BE2C (cell line): ENCODE measurements at regions not wholly inside any gene's neighbourhood (a gene's known extent, or its start where the extent isn't known, plus 50 kb on each side); places are given as distances from the start of the nearest gene placed in this dataset.
"Not testable (repeated sequence)": the region's sequence is repeated elsewhere in the genome, so short reads cannot be mapped to it uniquely, and the experiment has no call there.

ENCODE experiments used
- DNase-seq: peaks from one replicate; pipeline ENCODE4 v3.0.0-alpha.2; 2020
- H3K27me3 ChIP-seq: fragments of 250-450 bp; sonication (Bioruptor Pico); 2 replicates; pipeline ENCODE4 v1.5.1; 2020; ENCODE audit warnings: mild to moderate bottlenecking
- H3K36me3 ChIP-seq: fragments of 250-450 bp; sonication (Bioruptor Pico); 2 replicates; pipeline ENCODE4 v1.5.1; 2020; ENCODE audit warnings: mild to moderate bottlenecking
- H3K4me1 ChIP-seq: fragments of 250-450 bp; sonication (Bioruptor Pico); 2 replicates; pipeline ENCODE4 v1.5.1; 2020
- H3K4me3 ChIP-seq: 2 replicates; pipeline ENCODE4 v1.5.1; 2011; ENCODE audit warnings: low read depth, low read length
- H3K9me3 ChIP-seq: fragments of 250-450 bp; sonication (Bioruptor Pico); 2 replicates; pipeline ENCODE4 v1.5.1; 2020
- TF ChIP-seq, protein P1 (sequence below): IDR thresholded peaks from 2 replicates; pipeline ENCODE4 v1.5.1; 2012; ENCODE audit warnings: mild to moderate bottlenecking, low read depth, low read length

- Histone ChIP-seq H3K9me3 (no peaks in the 10 kb centered on the region), H3K27me3 (no peaks in the 10 kb centered on the region), H3K4me3 (no peak overlapping the region), H3K4me1 (no peaks in the 10 kb centered on the region), H3K36me3 (no peaks in the 10 kb centered on the region)
- TF ChIP-seq, protein P1, sequence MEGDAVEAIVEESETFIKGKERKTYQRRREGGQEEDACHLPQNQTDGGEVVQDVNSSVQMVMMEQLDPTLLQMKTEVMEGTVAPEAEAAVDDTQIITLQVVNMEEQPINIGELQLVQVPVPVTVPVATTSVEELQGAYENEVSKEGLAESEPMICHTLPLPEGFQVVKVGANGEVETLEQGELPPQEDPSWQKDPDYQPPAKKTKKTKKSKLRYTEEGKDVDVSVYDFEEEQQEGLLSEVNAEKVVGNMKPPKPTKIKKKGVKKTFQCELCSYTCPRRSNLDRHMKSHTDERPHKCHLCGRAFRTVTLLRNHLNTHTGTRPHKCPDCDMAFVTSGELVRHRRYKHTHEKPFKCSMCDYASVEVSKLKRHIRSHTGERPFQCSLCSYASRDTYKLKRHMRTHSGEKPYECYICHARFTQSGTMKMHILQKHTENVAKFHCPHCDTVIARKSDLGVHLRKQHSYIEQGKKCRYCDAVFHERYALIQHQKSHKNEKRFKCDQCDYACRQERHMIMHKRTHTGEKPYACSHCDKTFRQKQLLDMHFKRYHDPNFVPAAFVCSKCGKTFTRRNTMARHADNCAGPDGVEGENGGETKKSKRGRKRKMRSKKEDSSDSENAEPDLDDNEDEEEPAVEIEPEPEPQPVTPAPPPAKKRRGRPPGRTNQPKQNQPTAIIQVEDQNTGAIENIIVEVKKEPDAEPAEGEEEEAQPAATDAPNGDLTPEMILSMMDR, result no peak
- no peak for DNase-seq
These were observed 109.9 kb downstream of the ZNF330 start for GRCh38 chr4:141330616-141331015.

DNA sequence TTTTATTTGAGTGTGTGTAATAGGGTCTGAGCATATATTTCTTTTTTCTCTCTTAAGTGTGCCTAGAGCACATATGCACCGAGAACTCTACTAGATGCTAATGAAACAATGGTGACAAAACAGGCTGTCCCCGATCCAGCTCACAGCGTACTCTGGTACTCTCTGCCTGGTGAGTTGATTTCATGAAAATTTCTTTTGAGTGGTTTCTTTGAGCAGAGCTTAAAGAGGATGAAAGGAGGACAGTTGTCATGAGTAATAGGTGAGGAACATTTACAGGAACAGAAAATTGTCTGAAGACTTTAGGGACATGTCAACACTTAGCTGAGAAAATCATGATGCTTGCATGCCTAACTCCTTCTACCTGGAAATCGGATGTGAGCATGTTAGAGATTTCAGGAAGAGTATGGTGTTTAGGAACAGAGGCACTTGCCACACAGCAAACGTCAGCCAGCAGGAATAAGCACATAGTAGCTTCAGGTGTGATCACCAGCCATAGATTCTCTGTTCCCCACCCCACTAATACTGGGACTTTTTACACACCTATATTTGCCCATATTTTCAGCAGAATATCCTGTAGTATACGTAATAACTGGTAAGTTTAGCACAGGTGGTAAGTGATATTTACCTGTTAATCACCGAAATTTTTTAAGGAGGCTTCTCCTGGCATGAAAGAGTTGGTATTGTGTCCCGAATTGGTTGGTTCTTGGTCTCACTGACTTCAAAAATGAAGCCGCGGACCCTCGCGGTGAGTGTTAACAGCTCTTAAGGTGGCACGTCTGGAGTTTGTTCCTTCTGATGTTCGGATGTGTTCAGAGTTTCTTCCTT is 111.1 kb downstream of the ZNF330 start:
- Histone ChIP-seq H3K27me3 (no peaks in the 10 kb centered on the region), H3K9me3 (no peaks in the 10 kb centered on the region), H3K36me3 (no peaks in the 10 kb centered on the region), H3K4me3 (no peak overlapping the region), H3K4me1 (no peaks in the 10 kb centered on the region)
- TF ChIP-seq, protein P1, result no peak
- no peak for DNase-seq

- not testable (repeated sequence) for DNase-seq, H3K27me3 ChIP-seq, H3K9me3 ChIP-seq, H3K4me3 ChIP-seq, H3K4me1 ChIP-seq, H3K36me3 ChIP-seq
These were observed 111.9 kb downstream of the ZNF330 start for GRCh38 chr4:141332359-141333181.

DNA sequence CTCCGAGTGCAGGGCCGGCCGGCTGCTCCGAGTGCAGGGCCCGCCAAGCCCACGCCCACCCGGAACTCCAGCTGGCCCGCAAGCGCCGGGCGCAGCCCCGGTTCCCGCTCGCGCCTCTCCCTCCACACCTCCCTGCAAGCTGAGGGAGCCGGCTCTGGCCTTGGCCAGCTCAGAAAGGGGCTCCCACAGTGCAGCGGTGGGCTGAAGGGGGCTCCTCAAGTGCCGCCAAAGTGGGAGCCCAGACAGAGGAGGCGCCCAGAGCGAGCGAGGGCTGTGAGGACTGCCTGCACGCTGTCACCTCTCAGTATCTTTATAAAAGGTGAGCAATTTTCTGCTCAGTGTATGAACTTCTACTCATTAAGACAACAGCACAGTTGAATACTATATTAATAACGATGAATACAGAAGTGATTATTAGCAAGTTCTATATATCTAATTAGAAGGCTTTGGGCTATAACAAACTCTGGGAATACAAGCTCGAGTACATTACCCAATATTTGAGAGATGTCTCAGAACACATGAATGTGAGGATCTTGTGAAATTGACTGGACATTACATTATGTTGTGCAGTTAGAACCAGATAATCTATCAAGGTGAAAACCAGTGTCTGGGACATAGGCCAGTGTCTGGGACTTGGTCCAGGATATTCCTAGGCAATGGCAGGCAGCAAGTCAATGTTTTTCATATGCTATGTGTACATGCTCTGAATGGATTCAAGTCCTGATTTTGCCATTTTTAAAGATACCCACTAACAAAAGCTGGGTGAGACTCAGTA is 112.9 kb downstream of the ZNF330 start:
- not testable (repeated sequence) for H3K27me3 ChIP-seq, H3K4me1 ChIP-seq, H3K9me3 ChIP-seq, DNase-seq, H3K36me3 ChIP-seq, H3K4me3 ChIP-seq

GRCh38 chr4:141335166-141335565 is 114.5 kb downstream of the ZNF330 start:
- H3K4me1 ChIP-seq, result no peaks in the 10 kb centered on the region
- H3K9me3 ChIP-seq, result no peaks in the 10 kb centered on the region
- no peak overlapping the region for H3K4me3 ChIP-seq
- H3K36me3 ChIP-seq, result no peaks in the 10 kb centered on the region
- H3K27me3 ChIP-seq, result no peaks in the 10 kb centered on the region
- TF ChIP-seq, protein P1, result no peak
- DNase-seq, result no peak

DNA sequence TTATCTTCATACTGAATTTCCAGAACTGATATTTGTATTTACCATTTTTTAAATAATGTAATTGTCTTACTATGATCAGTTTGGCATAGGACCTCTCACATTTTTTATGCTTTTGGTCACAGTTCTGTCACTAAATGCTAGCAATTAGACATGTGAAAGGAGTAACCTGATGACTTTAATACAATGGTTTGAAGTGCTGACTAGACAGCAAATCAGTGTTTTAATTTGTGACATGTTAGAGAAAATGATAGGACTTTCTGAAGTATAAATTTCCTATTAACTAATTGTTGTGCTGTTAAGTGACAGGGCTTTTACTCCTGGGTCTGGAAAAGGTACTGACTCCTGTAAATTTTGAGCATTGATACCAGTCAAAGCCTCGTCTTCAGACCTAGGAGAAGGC is 117.5 kb downstream of the ZNF330 start:
- DNase-seq, result no peak
- no peaks in the 10 kb centered on the region for H3K27me3 ChIP-seq
- H3K4me3 ChIP-seq, result no peak overlapping the region
- no peaks in the 10 kb centered on the region for H3K9me3 ChIP-seq
- TF ChIP-seq, protein P1, result no peak
- no peaks in the 10 kb centered on the region for H3K4me1 ChIP-seq
- no peaks in the 10 kb centered on the region for H3K36me3 ChIP-seq
